GM23338 (cell line): ENCODE measurements at regions not wholly inside any gene's neighbourhood (a gene's known extent, or its start where the extent isn't known, plus 50 kb on each side); places are given as distances from the start of the nearest gene placed in this dataset.

ENCODE experiments used
- ATAC-seq: fragments of 200-7000 bp; cut with Tn5 transposase; 3 replicates; pipeline ENCODE4 v1.9.1; 2020
- DNase-seq: peaks from one replicate; pipeline ENCODE4 v3.0.0-alpha.2; 2015; ENCODE audit warnings: low spot score
- H2AFZ ChIP-seq: fragments of 200-600 bp; sonication (generic); 2 replicates; pipeline ENCODE4 v1.8.0; 2016; ENCODE audit warnings: antibody characterized with exemption, mild to moderate bottlenecking, moderate library complexity
- H3F3A ChIP-seq: fragments of 200-600 bp; sonication (generic); replicated peaks from 2 replicates; pipeline ENCODE4 v1.8.0; 2017; ENCODE audit warnings: antibody characterized with exemption, mixed run types, low read depth
- H3K27ac ChIP-seq: fragments of 200-600 bp; sonication (generic); 2 replicates; pipeline ENCODE4 v1.6.1; 2016; ENCODE audit warnings: low read depth
- H3K27me3 ChIP-seq: fragments of 200-600 bp; sonication (generic); 2 replicates; pipeline ENCODE4 v1.8.0; 2016; ENCODE audit warnings: mild to moderate bottlenecking, mixed run types, moderate library complexity; ENCODE audit not compliant: insufficient read depth
- H3K36me3 ChIP-seq: fragments of 200-600 bp; sonication (generic); 2 replicates; pipeline ENCODE4 v1.8.0; 2016; ENCODE audit warnings: mild to moderate bottlenecking; ENCODE audit not compliant: insufficient read depth
- H3K4me1 ChIP-seq: fragments of 200-600 bp; sonication (generic); 2 replicates; pipeline ENCODE4 v1.8.0; 2016; ENCODE audit warnings: mild to moderate bottlenecking, moderate library complexity; ENCODE audit not compliant: insufficient read depth
- H3K4me2 ChIP-seq: fragments of 200-600 bp; sonication (generic); 2 replicates; pipeline ENCODE4 v1.7.1; 2017; ENCODE audit warnings: mixed run types
- H3K4me3 ChIP-seq: fragments of 200-600 bp; sonication (generic); 2 replicates; pipeline ENCODE4 v1.6.1; 2016; ENCODE audit warnings: mixed run types
- H3K79me2 ChIP-seq: fragments of 200-600 bp; sonication (generic); replicated peaks from 2 replicates; pipeline ENCODE4 v1.8.0; 2017; ENCODE audit warnings: mild to moderate bottlenecking; ENCODE audit not compliant: insufficient read depth
- H3K9me2 ChIP-seq: fragments of 200-600 bp; sonication (generic); 2 replicates; pipeline ENCODE4 v1.8.0; 2017; ENCODE audit not compliant: insufficient read depth
- H4K20me1 ChIP-seq: fragments of 200-600 bp; sonication (generic); replicated peaks from 2 replicates; pipeline ENCODE4 v1.8.0; 2017; ENCODE audit warnings: mild to moderate bottlenecking; ENCODE audit not compliant: insufficient read depth
- H3K27ac Mint-ChIP-seq: 2 replicates; pipeline ENCODE4 v1.8.0; 2020; ENCODE audit warnings: inconsistent platforms, mild to moderate bottlenecking, moderate library complexity, mixed read lengths
- H3K27me3 Mint-ChIP-seq: 3 replicates; pipeline ENCODE4 v1.8.0; 2022; ENCODE audit warnings: low read depth, mild to moderate bottlenecking, moderate library complexity, mixed read lengths, inconsistent platforms; ENCODE audit not compliant: insufficient read depth, poor library complexity
- H3K36me3 Mint-ChIP-seq: 3 replicates; pipeline ENCODE4 v1.8.0; 2021; ENCODE audit warnings: low read depth, mild to moderate bottlenecking, inconsistent platforms, moderate library complexity, mixed read lengths
- H3K4me1 Mint-ChIP-seq: 3 replicates; pipeline ENCODE4 v1.8.0; 2020; ENCODE audit warnings: mild to moderate bottlenecking, inconsistent platforms, mixed read lengths
- H3K4me3 Mint-ChIP-seq: 3 replicates; pipeline ENCODE4 v1.8.0; 2021; ENCODE audit warnings: moderate library complexity, mild to moderate bottlenecking, inconsistent platforms, mixed read lengths
- H3K9me3 Mint-ChIP-seq: 3 replicates; pipeline ENCODE4 v1.8.0; 2020; ENCODE audit warnings: moderate library complexity, mild to moderate bottlenecking, inconsistent platforms, mixed read lengths
- EZH2phosphoT487 ChIP-seq: fragments of 200-600 bp; sonication (generic); IDR thresholded peaks from one replicate; pipeline ENCODE4 v1.8.1; 2018; ENCODE audit warnings: antibody characterized with exemption; ENCODE audit not compliant: unreplicated experiment
- NANOG ChIP-seq: IDR thresholded peaks from 2 replicates; pipeline ENCODE4 v1.6.1; 2016; ENCODE audit warnings: antibody characterized with exemption, borderline replicate concordance
- REST ChIP-seq: IDR thresholded peaks from one replicate; pipeline ENCODE4 v1.6.1; 2018; ENCODE audit warnings: antibody characterized with exemption; ENCODE audit not compliant: unreplicated experiment
- ZNF114 ChIP-seq: fragments of 250-450 bp; sonication (Bioruptor Pico); IDR thresholded peaks from 2 replicates; pipeline ENCODE4 v1.5.0; 2020; ENCODE audit warnings: mild to moderate bottlenecking, moderate library complexity
- TF ChIP-seq, protein P1 (sequence below): IDR thresholded peaks from 2 replicates; pipeline ENCODE4 v1.6.1; 2016; ENCODE audit warnings: antibody characterized with exemption
- TF ChIP-seq, protein P2 (sequence below): fragments of 250-450 bp; sonication (Bioruptor Pico); IDR thresholded peaks from 2 replicates; pipeline ENCODE4 v1.5.0; 2020; ENCODE audit warnings: mild to moderate bottlenecking, moderate library complexity

- Histone ChIP-seq H3K36me3 (no peaks in the 10 kb centered on the region), H3K27ac (no peak overlapping the region), H2AFZ (no peak overlapping the region), H3K4me3 (no peak overlapping the region), H3K9me2 (no peaks in the 10 kb centered on the region), H4K20me1 (no peaks in the 10 kb centered on the region), H3K4me2 (no peak overlapping the region), H3K4me1 (no peaks in the 10 kb centered on the region), H3K27me3 (no peaks in the 10 kb centered on the region), H3F3A (no peaks in the 10 kb centered on the region), H3K79me2 (no peaks in the 10 kb centered on the region)
- Mint-ChIP-seq H3K27ac (no peak overlapping the region), H3K4me1 (no peaks in the 10 kb centered on the region), H3K9me3 (0 out of 3 replicates have a peak, but pooled peaks cover 2% of the 10 kb centered on the region), H3K27me3 (no peaks in the 10 kb centered on the region), H3K4me3 (no peak overlapping the region), H3K36me3 (no peaks in the 10 kb centered on the region)
- TF ChIP-seq NANOG (no peak), ZNF114 (no peak), EZH2phosphoT487 (no peak), REST (no peak)
- TF ChIP-seq, protein P1, sequence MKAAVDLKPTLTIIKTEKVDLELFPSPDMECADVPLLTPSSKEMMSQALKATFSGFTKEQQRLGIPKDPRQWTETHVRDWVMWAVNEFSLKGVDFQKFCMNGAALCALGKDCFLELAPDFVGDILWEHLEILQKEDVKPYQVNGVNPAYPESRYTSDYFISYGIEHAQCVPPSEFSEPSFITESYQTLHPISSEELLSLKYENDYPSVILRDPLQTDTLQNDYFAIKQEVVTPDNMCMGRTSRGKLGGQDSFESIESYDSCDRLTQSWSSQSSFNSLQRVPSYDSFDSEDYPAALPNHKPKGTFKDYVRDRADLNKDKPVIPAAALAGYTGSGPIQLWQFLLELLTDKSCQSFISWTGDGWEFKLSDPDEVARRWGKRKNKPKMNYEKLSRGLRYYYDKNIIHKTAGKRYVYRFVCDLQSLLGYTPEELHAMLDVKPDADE = no peak
- TF ChIP-seq, protein P2, sequence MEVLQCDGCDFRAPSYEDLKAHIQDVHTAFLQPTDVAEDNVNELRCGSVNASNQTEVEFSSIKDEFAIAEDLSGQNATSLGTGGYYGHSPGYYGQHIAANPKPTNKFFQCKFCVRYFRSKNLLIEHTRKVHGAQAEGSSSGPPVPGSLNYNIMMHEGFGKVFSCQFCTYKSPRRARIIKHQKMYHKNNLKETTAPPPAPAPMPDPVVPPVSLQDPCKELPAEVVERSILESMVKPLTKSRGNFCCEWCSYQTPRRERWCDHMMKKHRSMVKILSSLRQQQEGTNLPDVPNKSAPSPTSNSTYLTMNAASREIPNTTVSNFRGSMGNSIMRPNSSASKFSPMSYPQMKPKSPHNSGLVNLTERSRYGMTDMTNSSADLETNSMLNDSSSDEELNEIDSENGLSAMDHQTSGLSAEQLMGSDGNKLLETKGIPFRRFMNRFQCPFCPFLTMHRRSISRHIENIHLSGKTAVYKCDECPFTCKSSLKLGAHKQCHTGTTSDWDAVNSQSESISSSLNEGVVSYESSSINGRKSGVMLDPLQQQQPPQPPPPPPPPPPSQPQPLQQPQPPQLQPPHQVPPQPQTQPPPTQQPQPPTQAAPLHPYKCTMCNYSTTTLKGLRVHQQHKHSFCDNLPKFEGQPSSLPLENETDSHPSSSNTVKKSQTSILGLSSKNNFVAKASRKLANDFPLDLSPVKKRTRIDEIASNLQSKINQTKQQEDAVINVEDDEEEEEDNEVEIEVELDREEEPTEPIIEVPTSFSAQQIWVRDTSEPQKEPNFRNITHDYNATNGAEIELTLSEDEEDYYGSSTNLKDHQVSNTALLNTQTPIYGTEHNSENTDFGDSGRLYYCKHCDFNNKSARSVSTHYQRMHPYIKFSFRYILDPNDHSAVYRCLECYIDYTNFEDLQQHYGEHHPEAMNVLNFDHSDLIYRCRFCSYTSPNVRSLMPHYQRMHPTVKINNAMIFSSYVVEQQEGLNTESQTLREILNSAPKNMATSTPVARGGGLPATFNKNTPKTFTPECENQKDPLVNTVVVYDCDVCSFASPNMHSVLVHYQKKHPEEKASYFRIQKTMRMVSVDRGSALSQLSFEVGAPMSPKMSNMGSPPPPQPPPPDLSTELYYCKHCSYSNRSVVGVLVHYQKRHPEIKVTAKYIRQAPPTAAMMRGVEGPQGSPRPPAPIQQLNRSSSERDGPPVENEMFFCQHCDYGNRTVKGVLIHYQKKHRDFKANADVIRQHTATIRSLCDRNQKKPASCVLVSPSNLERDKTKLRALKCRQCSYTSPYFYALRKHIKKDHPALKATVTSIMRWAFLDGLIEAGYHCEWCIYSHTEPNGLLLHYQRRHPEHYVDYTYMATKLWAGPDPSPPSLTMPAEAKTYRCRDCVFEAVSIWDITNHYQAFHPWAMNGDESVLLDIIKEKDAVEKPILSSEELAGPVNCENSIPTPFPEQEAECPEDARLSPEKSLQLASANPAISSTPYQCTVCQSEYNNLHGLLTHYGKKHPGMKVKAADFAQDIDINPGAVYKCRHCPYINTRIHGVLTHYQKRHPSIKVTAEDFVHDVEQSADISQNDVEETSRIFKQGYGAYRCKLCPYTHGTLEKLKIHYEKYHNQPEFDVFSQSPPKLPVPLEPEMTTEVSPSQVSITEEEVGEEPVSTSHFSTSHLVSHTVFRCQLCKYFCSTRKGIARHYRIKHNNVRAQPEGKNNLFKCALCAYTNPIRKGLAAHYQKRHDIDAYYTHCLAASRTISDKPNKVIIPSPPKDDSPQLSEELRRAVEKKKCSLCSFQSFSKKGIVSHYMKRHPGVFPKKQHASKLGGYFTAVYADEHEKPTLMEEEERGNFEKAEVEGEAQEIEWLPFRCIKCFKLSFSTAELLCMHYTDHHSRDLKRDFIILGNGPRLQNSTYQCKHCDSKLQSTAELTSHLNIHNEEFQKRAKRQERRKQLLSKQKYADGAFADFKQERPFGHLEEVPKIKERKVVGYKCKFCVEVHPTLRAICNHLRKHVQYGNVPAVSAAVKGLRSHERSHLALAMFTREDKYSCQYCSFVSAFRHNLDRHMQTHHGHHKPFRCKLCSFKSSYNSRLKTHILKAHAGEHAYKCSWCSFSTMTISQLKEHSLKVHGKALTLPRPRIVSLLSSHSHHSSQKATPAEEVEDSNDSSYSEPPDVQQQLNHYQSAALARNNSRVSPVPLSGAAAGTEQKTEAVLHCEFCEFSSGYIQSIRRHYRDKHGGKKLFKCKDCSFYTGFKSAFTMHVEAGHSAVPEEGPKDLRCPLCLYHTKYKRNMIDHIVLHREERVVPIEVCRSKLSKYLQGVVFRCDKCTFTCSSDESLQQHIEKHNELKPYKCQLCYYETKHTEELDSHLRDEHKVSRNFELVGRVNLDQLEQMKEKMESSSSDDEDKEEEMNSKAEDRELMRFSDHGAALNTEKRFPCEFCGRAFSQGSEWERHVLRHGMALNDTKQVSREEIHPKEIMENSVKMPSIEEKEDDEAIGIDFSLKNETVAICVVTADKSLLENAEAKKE (CRISPR knock-in tag) = no peak
- DNase-seq = no peak
- no peak for ATAC-seq
Observed at GRCh38 chr6:48893048-48893447, 570.0 kb downstream of the MMUT start.
